Endometrial microvascular endothelial cells (primary cell): ENCODE measurements at regions not wholly inside any gene's neighbourhood (a gene's known extent, or its start where the extent isn't known, plus 50 kb on each side); places are given as distances from the start of the nearest gene placed in this dataset.

Experiments
- in situ Hi-C: cut with HindIII; loops from 2 replicates; pipeline ENCODE4 v1.10.0; 2017; ENCODE audit warnings: low sequenced_read_pairs, low pct_unique_long_range_greater_than_20kb; ENCODE audit errors: inconsistent ontology term

- in situ Hi-C loops, result no loop called here
These were observed 630.2 kb downstream of the FAT4 start for GRCh38 chr4:125944966-125945365.

DNA sequence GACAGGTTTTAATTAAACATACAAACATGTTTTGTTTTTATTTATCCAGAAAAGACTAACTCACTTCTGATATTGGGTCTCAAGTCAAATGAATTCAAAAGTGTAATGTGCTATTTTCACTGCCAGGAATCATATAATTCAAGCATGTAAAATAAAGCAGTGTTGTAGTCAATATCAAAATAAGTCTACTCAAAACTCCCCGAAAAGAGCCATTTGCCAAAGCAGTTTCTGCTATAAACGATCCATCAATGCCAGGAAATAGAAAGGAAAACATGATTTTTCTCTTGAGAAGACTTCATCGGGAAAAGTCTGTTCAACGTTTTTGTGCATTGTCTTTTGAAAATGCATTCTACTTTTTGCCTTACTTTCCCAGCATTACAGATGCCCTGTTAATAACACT is 633.3 kb downstream of the FAT4 start:
- in situ Hi-C loops, result no loop called here

- in situ Hi-C loops, result no loop called here
These were observed 636.6 kb downstream of the FAT4 start for GRCh38 chr4:125951261-125951887.

DNA sequence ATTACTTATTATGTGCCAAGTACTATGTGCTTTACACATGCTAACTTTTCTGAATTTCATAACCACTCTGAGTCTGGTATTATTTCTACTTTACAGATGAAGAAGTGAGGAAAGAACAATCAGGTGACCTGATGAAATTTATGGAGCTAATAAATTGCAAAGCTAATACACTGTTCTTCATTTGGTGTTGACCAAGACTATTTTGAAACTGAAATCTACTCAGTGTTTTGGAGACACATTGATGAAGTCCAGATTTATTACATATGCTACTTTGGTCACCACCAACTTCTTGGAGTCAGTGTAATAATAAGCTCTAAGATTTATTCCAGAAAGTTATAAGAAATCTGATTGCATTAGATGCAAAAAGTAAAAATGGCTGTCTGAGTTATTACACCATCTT is 637.9 kb downstream of the FAT4 start:
- in situ Hi-C loops, result no loop called here

DNA sequence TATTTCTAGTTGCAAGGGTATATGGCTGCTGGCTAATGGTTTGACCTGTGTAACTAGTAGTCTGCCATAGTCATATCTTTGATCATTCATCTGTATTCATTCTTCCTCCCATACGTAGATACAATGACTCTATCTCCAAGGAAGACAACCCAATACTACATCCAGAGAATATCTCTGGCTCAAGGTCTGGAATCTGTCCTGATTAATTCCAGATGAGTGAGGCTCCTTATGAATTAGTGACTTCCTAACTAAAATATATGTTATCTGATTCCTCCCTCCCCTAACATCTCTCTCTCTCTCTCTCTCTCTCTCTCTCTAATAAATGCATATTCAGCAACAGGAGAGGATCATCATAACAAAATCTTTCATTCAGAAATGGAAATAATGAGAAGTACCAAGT is 641.5 kb downstream of the FAT4 start:
- in situ Hi-C loops, result no loop called here

- in situ Hi-C loops, result no loop called here
These were observed 643.8 kb downstream of the FAT4 start for GRCh38 chr4:125958519-125958918.

GRCh38 chr4:125961626-125962025 is 646.9 kb downstream of the FAT4 start:
- in situ Hi-C loops, result no loop called here

GRCh38 chr4:125975861-125976397 is 661.2 kb downstream of the FAT4 start:
- in situ Hi-C loops, result no loop called here

GRCh38 chr4:125979950-125980349 is 665.2 kb downstream of the FAT4 start:
- in situ Hi-C loops, result no loop called here

DNA sequence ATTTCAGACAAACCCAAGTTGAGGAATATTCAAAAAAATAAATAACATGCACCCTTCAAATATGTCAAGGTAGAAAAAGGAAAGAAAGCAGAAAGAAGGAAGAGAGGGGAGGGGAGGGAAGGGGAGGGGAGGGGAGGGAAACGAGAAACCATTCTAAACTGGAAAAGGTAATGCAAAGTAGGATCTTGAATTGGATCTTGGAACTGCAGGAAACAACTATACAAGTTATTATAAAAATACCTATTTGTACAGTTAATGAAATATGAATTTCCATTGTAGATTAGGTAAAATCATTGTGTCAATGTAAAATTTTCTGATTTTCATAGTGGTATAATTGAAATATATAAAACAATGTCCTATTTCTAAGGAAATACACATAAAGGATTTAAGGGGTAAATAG is 668.4 kb downstream of the FAT4 start:
- in situ Hi-C loops, result no loop called here

DNA sequence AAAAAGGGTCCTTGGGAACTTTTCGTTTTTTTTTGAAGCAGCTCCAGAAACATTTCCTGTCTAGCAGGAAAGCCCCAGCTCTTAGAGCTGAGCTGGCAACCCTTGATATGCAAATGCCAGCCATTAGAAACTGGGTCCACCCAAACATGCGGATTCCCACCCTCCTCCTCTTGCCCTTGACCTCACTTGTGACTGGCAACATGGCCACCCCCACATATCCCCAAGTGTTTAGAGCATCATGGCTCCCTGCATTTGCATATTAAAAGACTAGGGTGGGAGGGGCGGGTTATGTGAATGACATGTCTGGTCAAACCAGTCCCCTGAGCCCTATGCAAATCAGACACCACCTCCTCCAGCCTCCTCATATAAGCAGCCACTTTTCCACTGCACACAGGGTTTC is 671.1 kb downstream of the FAT4 start:
- in situ Hi-C loops, result no loop called here

DNA sequence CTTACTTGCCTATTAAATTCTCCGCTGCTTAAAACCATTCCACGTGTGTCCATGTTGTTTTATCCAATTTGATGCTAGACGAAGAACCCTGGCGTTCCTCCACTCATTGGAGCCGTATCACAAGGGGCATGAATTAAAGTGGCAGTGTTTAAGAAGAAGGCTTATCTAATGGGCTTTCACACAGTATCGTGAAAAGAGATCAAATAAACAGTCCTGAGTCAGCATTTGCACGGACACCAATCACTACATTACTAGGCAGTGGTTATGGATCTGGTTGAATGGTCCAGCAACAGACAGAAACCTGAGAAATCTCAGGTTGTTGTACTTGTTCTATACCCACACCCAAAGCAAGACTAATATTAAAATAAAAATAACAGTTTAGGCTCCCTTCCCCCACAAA is 671.6 kb downstream of the FAT4 start:
- in situ Hi-C loops, result no loop called here

- in situ Hi-C loops, result no loop called here
These were observed 673.7 kb downstream of the FAT4 start for GRCh38 chr4:125988464-125988863.

DNA sequence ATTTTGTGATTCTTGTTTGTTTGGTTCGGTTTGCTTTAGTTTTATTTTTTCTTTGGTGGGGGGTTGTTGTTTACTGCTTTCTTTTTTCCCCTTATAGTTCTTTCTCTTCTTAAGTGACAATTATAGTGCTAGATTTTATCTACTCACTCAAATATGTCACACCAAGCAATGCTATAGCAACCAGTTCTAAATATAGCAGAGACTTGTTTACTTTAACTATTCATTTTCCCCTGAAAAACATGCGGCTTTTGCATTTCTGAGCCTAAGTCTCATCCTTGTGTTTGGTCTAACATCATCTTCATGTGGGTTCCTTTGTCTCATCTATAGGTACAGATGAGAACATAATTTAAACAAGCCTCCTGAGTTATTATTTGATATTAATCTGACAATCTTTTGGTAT is 676.6 kb downstream of the FAT4 start:
- in situ Hi-C loops, result no loop called here

- in situ Hi-C loops, result no loop called here
These were observed 678.1 kb downstream of the FAT4 start for GRCh38 chr4:125992891-125993290.

DNA sequence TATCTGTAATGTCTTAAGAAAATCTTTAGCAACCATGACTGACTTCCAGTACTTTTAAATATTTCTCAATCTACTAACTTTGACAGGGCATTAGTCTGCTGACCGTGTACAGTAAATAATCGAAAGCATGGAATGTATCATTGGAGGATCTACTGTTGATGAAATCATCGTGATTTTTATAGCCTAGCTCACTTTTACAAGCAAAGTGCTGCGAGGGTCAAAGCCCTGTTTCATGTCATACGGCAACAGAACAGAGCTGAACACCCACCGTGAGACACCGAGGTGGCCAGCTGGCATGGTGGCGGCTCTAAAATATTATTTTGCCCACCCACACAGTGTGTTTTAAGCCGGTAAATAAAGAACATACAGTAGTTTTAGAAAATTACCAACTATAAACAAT is 679.3 kb downstream of the FAT4 start:
- in situ Hi-C loops, result no loop called here

DNA sequence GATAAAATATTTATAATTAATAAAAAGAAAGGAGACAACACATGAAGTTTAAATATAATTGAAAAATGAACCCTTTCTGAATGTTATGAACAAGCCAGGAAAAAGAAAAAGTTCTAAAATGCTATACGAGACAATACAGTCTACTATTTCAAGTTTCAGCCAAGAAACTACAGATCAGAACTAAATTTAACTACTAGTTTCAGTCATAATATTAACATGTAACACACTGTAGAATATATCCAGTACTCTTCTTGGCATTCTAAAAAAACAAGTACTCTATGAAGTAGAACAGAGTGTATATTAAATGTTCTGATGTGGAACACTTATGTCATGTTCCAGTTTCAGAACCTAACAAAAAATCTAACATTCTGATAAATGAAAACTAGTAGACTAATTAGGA is 679.7 kb downstream of the FAT4 start:
- in situ Hi-C loops, result no loop called here

DNA sequence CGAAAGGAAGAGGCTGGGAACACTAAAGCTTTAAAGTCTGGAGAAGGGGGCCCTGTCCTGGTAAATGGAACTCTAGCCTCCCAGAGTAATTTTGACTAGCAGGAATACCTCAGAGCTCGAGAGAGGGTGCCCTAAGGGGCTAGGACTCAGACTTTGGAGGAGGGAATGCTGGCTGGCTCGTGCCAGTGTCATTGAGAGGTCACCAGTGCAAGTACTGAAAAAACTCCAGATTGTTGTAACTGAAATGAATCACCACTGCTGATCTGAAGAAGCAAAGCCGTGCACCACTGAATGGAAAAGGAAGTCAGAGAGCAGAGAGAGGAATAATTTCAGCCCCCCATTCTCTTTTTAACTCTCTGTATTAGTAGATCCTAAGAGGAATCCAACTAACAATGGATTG is 690.2 kb downstream of the FAT4 start:
- in situ Hi-C loops, result no loop called here

DNA sequence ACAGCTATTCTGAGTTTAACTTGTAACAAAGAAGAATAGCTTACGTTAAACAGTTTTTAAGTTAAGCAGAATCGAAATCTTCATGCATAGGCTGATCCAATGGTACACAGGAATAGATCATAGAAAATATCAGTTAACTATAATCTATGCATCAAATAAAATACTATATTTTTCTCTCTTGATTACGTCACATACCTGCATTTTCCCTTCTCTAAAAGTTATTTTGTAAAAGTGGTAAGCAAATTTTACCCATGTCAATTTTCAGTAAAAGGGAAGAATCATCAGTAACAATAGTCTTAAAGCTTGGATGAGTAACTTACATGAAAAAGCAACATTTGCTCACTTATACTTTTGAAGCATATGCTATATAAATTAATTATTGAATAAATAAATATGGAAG is 692.4 kb downstream of the FAT4 start:
- in situ Hi-C loops, result no loop called here

GRCh38 chr4:126012691-126013290 is 698.0 kb downstream of the FAT4 start:
- in situ Hi-C loops, result no loop called here

DNA sequence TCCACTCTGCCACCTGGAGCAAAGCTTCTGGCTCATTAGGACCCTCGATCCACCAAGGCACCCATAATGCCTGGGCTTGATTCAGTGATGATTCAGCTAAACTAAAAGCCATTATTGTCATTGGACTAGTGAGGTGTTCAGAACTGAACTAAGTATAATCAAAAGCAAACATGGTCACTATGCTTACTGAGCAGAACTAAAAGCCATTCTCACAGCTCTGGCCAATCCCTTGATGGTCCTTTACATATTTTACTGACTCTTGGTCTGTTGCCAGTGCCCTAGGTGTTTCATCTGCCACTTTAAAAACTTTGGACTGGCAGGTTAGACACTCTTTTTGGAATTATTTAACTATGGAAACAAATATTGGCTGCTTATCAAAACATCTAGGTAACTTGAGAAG is 703.5 kb downstream of the FAT4 start:
- in situ Hi-C loops, result no loop called here
